ENCODE measurements at regions not wholly inside any gene's neighbourhood (a gene's known extent, or its start where the extent isn't known, plus 50 kb on each side); places are given as distances from the start of the nearest gene placed in this dataset.

DNA sequence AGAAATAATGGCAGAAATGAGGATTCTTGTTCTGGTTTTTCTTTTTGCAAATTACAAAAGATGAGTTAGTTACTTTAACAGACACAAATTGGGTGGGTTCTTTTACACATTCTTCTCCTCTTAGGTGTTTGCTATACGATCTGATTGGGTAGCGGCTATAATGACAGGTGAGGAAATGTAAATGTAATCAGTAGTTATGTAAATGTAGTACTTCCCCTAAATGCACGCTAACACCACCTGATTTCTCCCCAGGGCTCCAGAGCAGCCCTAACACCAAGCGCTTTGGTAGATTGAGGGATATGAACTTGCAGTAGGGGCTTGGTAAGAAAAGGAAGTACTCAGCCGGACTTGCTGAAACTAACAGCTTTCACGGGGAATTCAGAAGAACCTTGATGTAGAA lies 499.4 kb upstream of the NOX3 start:
- TF ChIP-seq, protein P1, sequence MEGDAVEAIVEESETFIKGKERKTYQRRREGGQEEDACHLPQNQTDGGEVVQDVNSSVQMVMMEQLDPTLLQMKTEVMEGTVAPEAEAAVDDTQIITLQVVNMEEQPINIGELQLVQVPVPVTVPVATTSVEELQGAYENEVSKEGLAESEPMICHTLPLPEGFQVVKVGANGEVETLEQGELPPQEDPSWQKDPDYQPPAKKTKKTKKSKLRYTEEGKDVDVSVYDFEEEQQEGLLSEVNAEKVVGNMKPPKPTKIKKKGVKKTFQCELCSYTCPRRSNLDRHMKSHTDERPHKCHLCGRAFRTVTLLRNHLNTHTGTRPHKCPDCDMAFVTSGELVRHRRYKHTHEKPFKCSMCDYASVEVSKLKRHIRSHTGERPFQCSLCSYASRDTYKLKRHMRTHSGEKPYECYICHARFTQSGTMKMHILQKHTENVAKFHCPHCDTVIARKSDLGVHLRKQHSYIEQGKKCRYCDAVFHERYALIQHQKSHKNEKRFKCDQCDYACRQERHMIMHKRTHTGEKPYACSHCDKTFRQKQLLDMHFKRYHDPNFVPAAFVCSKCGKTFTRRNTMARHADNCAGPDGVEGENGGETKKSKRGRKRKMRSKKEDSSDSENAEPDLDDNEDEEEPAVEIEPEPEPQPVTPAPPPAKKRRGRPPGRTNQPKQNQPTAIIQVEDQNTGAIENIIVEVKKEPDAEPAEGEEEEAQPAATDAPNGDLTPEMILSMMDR (IDR thresholded peaks at IDR 0.05; ENCODE audit: insufficient read depth, low read depth, low read length, missing control alignments) = no peak
- DNase-seq (ENCODE audit: low read depth) = no peak
- H3K4me3 ChIP-seq (ENCODE audit: low read length) = no peak overlapping the region

DNA sequence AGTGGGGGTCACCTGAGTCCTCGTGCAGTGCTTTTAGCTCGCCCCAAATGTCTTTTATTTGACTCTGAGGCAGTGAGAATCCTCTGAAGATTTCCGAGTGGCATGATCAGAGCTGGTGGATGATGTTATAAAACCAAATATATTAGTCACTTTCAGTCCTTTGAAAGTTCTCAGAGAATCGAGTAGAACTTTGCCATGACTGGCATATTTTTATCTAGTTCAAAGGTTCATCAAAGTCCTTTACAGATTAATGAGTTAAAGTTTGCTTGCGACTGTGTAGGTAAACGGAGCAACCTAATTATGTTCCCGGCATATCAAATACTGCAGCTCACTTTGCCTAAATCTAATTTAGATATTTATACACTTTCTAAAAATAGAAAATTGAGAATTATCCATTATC lies 498.5 kb upstream of the NOX3 start:
- TF ChIP-seq, protein P1 (IDR thresholded peaks at IDR 0.05; ENCODE audit: insufficient read depth, low read depth, low read length, missing control alignments) = no peak
- no peak overlapping the region for H3K4me3 ChIP-seq (ENCODE audit: low read length)
- DNase-seq (ENCODE audit: low read depth) = no peak

DNA sequence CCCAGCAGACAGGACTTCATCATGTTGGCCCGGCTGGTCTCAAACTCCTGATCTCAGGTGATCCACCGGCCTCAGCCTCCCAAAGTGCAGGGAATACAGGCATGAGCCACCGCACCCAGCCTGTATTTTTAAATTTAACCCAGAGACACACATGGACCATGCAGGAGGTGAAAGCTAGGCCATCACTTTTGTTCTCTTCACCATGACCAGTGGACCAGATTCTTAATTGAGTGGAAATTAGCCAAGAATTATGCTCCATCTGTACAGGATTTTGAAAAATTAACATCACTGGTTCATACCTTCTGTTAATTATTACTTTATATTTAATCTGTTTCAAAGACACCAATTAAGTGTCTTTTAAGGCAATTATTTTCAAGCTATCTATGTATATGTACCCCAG lies 493.6 kb upstream of the NOX3 start:
- DNase-seq (ENCODE audit: low read depth) = no peak

DNA sequence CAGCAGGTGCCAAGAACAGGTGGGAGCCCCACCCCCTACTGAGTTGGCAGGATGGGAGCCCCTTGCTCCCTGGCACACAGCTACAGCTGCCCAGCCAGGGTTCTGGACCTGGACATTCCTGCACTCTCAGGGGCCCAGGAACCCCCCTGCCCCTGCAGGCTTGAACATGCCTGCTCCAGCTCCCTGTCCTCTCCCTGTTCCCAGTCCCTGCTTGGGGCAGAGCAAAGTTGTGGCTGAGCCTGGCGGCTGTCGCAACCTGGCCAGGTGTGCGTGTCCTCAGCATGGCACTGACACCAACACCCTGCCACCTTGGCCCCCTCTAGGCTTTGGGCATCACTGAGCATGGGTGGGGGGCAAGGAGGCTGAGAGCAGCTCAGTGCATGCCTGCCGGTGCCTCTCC lies 491.2 kb upstream of the NOX3 start:
- TF ChIP-seq, protein P1 (IDR thresholded peaks at IDR 0.05; ENCODE audit: insufficient read depth, low read depth, low read length, missing control alignments) = no peak
- no peak overlapping the region for H3K4me3 ChIP-seq (ENCODE audit: low read length)
- no peak for DNase-seq (ENCODE audit: low read depth)

More for the DNA sequence above, 493.6 kb upstream of the NOX3 start:
- no peak overlapping the region for H3K4me3 ChIP-seq (ENCODE audit: low read length)
- TF ChIP-seq, protein P1 (IDR thresholded peaks at IDR 0.05; ENCODE audit: insufficient read depth, low read depth, low read length, missing control alignments) = no peak

DNA sequence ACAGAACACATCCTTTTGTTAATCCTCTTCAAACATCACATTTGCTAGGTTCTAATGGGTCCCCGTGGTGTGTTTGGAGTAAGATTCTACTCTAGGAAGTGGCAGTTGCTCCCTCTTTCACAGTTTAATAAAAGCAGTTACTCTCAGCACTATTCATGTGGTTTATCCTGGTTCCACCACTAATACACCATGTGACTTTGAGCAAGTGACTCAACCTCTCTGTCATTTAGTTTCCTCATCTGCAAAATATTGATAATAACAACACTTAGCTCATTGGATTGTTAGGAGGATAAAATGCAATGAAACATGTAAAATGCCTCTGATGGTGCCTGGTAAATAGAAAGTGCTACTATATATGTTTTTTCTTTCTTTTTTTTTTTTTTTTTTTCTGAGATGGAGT lies 488.0 kb upstream of the NOX3 start:
- TF ChIP-seq, protein P1 (IDR thresholded peaks at IDR 0.05; ENCODE audit: insufficient read depth, low read depth, low read length, missing control alignments) = no peak
- no peak overlapping the region for H3K4me3 ChIP-seq (ENCODE audit: low read length)
- peak; percentile 9 for DNase-seq (ENCODE audit: low read depth)

DNA sequence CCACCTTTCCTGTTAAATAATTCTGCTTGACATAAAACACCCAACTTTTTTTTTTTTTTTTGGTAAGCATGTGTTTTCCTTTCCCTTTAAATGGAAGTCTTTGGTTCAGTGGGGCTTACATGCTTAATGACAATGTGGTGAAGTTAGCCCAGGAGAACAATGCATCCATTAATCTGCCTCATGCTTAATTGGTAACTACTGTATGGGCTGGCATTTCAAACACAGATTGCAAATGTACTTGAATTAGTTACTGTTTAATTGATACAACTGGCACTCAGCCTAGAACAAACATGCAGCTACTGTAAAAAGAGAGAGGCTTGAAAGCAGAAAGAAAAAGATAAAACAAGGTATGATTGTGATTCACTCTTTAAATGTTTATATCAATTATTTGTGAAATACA lies 483.6 kb upstream of the NOX3 start:
- no peak overlapping the region for H3K4me3 ChIP-seq (ENCODE audit: low read length)
- TF ChIP-seq, protein P1 (IDR thresholded peaks at IDR 0.05; ENCODE audit: insufficient read depth, low read depth, low read length, missing control alignments) = no peak
- DNase-seq (ENCODE audit: low read depth) = no peak

DNA sequence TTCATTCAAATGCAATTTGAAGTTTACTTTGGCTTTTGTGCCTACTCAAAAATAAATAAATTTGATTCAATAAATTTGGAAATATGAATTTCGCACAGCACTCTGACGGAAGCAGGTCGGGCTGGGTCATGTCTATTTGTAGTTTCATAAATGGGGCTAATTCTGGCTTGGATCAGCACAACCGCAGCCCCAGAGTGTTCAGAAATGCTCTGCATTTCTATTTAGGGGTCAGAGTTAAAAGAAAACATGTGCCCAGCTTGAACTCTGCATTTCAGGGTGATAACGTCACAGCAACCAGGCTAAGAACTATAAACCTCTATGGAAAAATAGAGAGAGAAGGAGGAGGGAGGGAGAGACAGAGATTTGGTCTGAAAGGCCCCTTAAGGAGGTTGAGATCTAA lies 480.9 kb upstream of the NOX3 start:
- TF ChIP-seq, protein P1 (IDR thresholded peaks at IDR 0.05; ENCODE audit: insufficient read depth, low read depth, low read length, missing control alignments) = no peak
- no peak for DNase-seq (ENCODE audit: low read depth)
- no peak overlapping the region for H3K4me3 ChIP-seq (ENCODE audit: low read length)
